BJ (cell line): ENCODE measurements at regions not wholly inside any gene's neighbourhood (a gene's known extent, or its start where the extent isn't known, plus 50 kb on each side); places are given as distances from the start of the nearest gene placed in this dataset.

ENCODE experiments used
- CTCF ChIA-PET: fragments of 350-600 bp; formaldehyde crosslinking; extraction: SDS; loops from one replicate; lab custom pipeline; 2021; ENCODE audit warnings: antibody characterized with exemption, inconsistent platforms; lab: Yijun Ruan, JAX
- POLR2A ChIA-PET: fragments of 300-600 bp; sonication (Branson Sonifier 250); formaldehyde crosslinking; extraction: SDS; loops from one replicate; lab custom pipeline; 2021; ENCODE audit warnings: antibody characterized with exemption; lab: Charles Lee
- DNase-seq: peaks from one replicate; pipeline ENCODE4 v3.0.0-alpha.2; 2011; ENCODE audit warnings: low read depth
- H3K27me3 ChIP-seq: 2 replicates; pipeline ENCODE4 v1.6.0; 2011; ENCODE audit warnings: low read length; ENCODE audit not compliant: control insufficient read depth, insufficient read depth
- H3K36me3 ChIP-seq: 2 replicates; pipeline ENCODE4 v1.5.1; 2011; ENCODE audit warnings: low read length; ENCODE audit not compliant: control insufficient read depth, insufficient read depth
- H3K4me3 ChIP-seq: 2 replicates; pipeline ENCODE4 v1.5.1; 2011; ENCODE audit warnings: low read depth, mild to moderate bottlenecking, control low read depth, low read length
- CTCF ChIP-seq: IDR thresholded peaks from 2 replicates; pipeline ENCODE4 v1.5.1; 2011; ENCODE audit warnings: low read depth, mild to moderate bottlenecking, control low read depth, inconsistent platforms, low read length, moderate library complexity; ENCODE audit not compliant: insufficient read depth

- H3K4me3 ChIP-seq, result no peak overlapping the region
- no peak for TF ChIP-seq CTCF
- DNase-seq, result no peak
- no peaks in the 10 kb centered on the region for H3K36me3 ChIP-seq
- ChIA-PET POLR2A (no interaction called here), CTCF (no interaction called here)
- no peaks in the 10 kb centered on the region for H3K27me3 ChIP-seq
These were observed 93.1 kb downstream of the FAT3 start for GRCh38 chr11:92317721-92318120.

GRCh38 chr11:92322225-92322624 is 97.6 kb downstream of the FAT3 start:
- CTCF ChIA-PET, result no interaction called here
- no peak for DNase-seq
- Histone ChIP-seq H3K27me3 (no peaks in the 10 kb centered on the region), H3K4me3 (no peak overlapping the region), H3K36me3 (no peaks in the 10 kb centered on the region)
- POLR2A ChIA-PET, result no interaction called here
- no peak for TF ChIP-seq CTCF

- no peak for DNase-seq
- CTCF ChIA-PET, result no interaction called here
- H3K36me3 ChIP-seq, result no peaks in the 10 kb centered on the region
- TF ChIP-seq CTCF, result no peak
- H3K27me3 ChIP-seq, result no peaks in the 10 kb centered on the region
- H3K4me3 ChIP-seq, result no peak overlapping the region
- POLR2A ChIA-PET, result no interaction called here
These were observed 100.3 kb downstream of the FAT3 start for GRCh38 chr11:92324890-92325289.

- POLR2A ChIA-PET, result no interaction called here
- Histone ChIP-seq H3K4me3 (no peak overlapping the region), H3K36me3 (no peaks in the 10 kb centered on the region), H3K27me3 (no peaks in the 10 kb centered on the region)
- no peak for DNase-seq
- CTCF ChIA-PET, result no interaction called here
- TF ChIP-seq CTCF, result no peak
These were observed 100.8 kb downstream of the FAT3 start for GRCh38 chr11:92325416-92325815.

GRCh38 chr11:92329137-92329536 is 104.5 kb downstream of the FAT3 start:
- ChIA-PET CTCF (interaction anchor here (1.8 kb wide), 1 partner anchor 11 kb away, joined by 6 read pairs; no protein-coding TSS in a partner anchor), POLR2A (no interaction called here)
- no peak overlapping the region for H3K4me3 ChIP-seq
- no peaks in the 10 kb centered on the region for H3K36me3 ChIP-seq
- no peak for DNase-seq
- TF ChIP-seq CTCF, result no peak
- H3K27me3 ChIP-seq, result no peaks in the 10 kb centered on the region
